ENCODE measurements at regions not wholly inside any gene's neighbourhood (a gene's known extent, or its start where the extent isn't known, plus 50 kb on each side); places are given as distances from the start of the nearest gene placed in this dataset.

GRCh38 chr2:194395818-194396217, 1261.2 kb upstream of the SLC39A10 start:
- no peak for TF ChIP-seq CTCF (IDR thresholded peaks at IDR 0.05; ENCODE audit: extremely low read depth in 1 of 2, insufficient read depth in 1 of 2, low read depth in 1 of 2, low read length in 2 of 2)
- no peak for TF ChIP-seq POLR2AphosphoS5 (IDR thresholded peaks at IDR 0.05; ENCODE audit: insufficient read depth, low read depth, low read length)
- no peak for TF ChIP-seq EZH2 (IDR thresholded peaks at IDR 0.05; ENCODE audit: borderline replicate concordance, low read depth, low read length, severe bottlenecking)
- no peak for TF ChIP-seq JUN (IDR thresholded peaks at IDR 0.05; ENCODE audit: borderline replicate concordance, insufficient read depth, insufficient read length, low read depth)
- TF ChIP-seq MAX (IDR thresholded peaks at IDR 0.05; ENCODE audit: insufficient read depth, insufficient read length) = no peak
- no peak for TF ChIP-seq POLR2A (IDR thresholded peaks at IDR 0.05; ENCODE audit: low read depth, low read length)
- TF ChIP-seq MYC (IDR thresholded peaks at IDR 0.05; ENCODE audit: low read depth, low read length) = no peak
- no peak for TF ChIP-seq FOS (IDR thresholded peaks at IDR 0.05; ENCODE audit: borderline replicate concordance, insufficient read depth, low read length)

Data from endothelial cell of umbilical vein (primary cell).